ENCODE measurements at regions not wholly inside any gene's neighbourhood (a gene's known extent, or its start where the extent isn't known, plus 50 kb on each side); places are given as distances from the start of the nearest gene placed in this dataset.

DNA sequence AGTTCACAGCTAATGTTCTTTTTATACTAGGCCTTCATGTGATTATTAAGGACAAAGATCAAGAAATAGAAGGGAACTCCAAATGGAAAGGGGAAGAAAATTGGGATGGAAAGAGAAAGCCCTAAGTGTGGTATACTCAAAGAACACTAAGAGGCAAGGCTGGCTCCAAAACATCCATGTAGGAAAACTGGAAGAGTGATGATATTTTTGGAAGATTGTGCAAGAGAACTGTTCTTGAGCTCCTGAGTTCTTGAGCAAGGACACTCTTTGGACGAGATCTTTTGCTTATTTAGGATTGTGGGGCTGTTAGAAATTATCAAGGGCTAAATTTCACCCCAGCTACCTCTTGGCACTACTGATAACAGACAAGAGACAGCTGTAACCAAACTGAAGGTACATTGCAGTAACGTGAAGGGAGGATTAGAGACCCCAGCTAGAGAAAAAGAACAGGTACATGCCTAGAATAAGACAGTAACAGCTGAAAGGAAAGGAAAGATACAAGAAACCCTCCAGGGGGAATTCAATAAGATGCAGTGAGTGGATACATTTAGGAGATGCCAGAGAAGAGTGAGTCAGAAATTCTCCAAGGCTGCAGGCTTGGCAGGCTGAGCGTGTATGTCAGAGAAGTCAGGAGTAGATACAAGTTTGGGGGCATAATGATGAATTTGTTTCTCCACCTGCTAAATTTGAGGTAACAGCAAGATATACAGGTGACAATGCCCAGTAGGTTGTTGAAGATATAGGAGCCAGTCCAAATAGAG, 69.7 kb downstream of the CBLN4 start:
- TF ChIP-seq CTCF (IDR thresholded peaks at IDR 0.05; ENCODE audit: poor library complexity) = no peak
- TF ChIP-seq EZH2phosphoT487 (IDR thresholded peaks at IDR 0.05; ENCODE audit: low read depth, severe bottlenecking, unreplicated experiment) = no peak
- no peak for TF ChIP-seq EZH2 (IDR thresholded peaks at IDR 0.05; ENCODE audit: borderline replicate concordance)
